ENCODE measurements at regions not wholly inside any gene's neighbourhood (a gene's known extent, or its start where the extent isn't known, plus 50 kb on each side); places are given as distances from the start of the nearest gene placed in this dataset.
"Not testable (repeated sequence)": the region's sequence is repeated elsewhere in the genome, so short reads cannot be mapped to it uniquely, and the experiment has no call there.

DNA sequence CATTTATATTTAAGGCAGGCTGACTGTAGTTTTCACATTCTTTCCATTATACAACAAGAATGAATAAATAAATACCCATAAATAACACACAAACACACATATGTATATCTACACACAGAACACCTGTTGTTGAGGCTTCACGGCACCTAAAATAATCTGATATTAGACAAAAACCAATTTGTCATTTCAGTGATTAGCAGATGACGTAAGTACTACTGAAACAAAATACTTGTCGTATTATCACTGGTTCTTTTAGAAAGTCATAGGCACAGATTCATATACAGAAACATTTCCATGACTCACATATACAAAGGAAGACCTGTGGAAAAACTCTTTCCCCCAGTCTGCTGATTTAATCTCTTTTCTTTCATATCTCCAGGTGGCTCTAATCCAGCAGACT lies 1113.4 kb upstream of the FANCL start:
- TF ChIP-seq CTCF (IDR thresholded peaks at IDR 0.05; ENCODE audit: low read depth, low read length, missing control alignments): no peak
- H3K4me3 ChIP-seq (ENCODE audit: low read depth, low read length): no peak overlapping the region
- no peak for DNase-seq (ENCODE audit: low read depth)

- no peak for TF ChIP-seq CTCF (IDR thresholded peaks at IDR 0.05; ENCODE audit: low read depth, low read length, missing control alignments)
- no peak overlapping the region for H3K4me3 ChIP-seq (ENCODE audit: low read depth, low read length)
- no peak for DNase-seq (ENCODE audit: low read depth)
Observed at GRCh38 chr2:59353306-59353921, 1112.3 kb upstream of the FANCL start.

- TF ChIP-seq CTCF (IDR thresholded peaks at IDR 0.05; ENCODE audit: low read depth, low read length, missing control alignments): no peak
- DNase-seq (ENCODE audit: low read depth): no peak
- no peak overlapping the region for H3K4me3 ChIP-seq (ENCODE audit: low read depth, low read length)
Observed at GRCh38 chr2:59342166-59342565, 1101.0 kb upstream of the FANCL start.

GRCh38 chr2:59339837-59340207 lies 1098.7 kb upstream of the FANCL start:
- H3K4me3 ChIP-seq (ENCODE audit: low read depth, low read length): no peak overlapping the region
- no peak for DNase-seq (ENCODE audit: low read depth)
- no peak for TF ChIP-seq CTCF (IDR thresholded peaks at IDR 0.05; ENCODE audit: low read depth, low read length, missing control alignments)

GRCh38 chr2:59339121-59339836 lies 1098.2 kb upstream of the FANCL start:
- no peak for DNase-seq (ENCODE audit: low read depth)
- no peak for TF ChIP-seq CTCF (IDR thresholded peaks at IDR 0.05; ENCODE audit: low read depth, low read length, missing control alignments)
- no peak overlapping the region for H3K4me3 ChIP-seq (ENCODE audit: low read depth, low read length)

DNA sequence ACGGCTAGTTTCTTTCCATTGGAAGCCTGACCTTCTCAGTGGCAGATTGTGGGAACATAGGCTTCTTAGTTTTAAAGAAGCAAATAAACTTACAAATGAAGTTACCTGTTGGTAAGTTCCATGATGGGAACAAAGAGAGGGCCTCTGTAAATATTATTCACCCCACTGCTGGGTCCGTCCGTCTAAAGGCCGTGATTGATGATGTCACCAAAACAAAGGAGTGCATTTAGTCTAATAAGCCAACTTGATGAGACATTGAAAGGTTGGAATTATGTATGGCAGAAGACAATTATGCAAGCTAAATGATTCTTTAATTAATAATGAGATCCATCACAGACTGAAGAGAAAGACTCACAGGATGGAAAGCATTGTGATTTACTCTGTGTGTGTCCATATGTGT lies 1091.9 kb upstream of the FANCL start:
- H3K4me3 ChIP-seq (ENCODE audit: low read depth, low read length): no peak overlapping the region
- DNase-seq (ENCODE audit: low read depth): no peak
- no peak for TF ChIP-seq CTCF (IDR thresholded peaks at IDR 0.05; ENCODE audit: low read depth, low read length, missing control alignments)

DNA sequence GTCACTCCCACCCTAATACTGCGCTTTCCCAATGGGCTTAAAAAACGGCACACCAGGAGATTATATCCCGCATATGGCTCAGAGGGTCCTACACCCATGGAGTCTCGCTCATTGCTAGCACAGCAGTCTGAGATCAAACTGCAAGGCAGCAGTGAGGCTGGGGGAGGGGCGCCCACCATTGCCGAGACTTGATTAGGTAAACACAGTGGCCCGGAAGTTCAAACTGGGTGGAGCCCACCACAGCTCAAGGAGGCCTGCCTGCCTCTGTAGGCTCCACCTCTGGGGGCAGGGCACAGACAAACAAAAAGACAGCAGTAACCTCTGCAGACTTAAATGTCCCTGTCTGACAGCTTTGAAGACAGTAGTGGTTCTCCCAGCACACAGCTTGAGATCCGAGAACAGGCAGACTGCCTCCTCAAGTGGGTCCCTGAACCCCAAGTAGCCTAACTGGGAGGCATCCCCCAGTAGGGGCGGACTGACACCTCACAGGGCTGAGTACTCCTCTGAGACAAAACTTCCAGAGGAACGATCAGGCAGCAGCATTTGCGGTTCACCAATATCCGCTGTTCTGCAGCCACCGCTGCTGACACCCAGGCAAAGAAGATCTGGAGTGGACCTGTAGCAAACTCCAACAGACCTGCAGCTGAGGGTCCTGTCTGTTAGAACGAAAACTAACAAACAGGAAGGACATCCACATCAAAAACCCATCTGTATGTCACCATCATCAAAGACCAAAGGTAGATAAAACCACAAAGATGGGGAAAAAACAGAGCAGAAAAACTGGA lies 1085.6 kb upstream of the FANCL start:
- H3K4me3 ChIP-seq (ENCODE audit: low read depth, low read length); DNase-seq (ENCODE audit: low read depth): not testable (repeated sequence)
